Astrocyte of the cerebellum (primary cell): ENCODE measurements at regions not wholly inside any gene's neighbourhood (a gene's known extent, or its start where the extent isn't known, plus 50 kb on each side); places are given as distances from the start of the nearest gene placed in this dataset.

Source experiments
- DNase-seq: peaks from one replicate; pipeline ENCODE4 v3.0.0-alpha.2; 2011; ENCODE audit warnings: low read depth
- H3K4me3 ChIP-seq: 2 replicates; pipeline ENCODE4 v1.5.1; 2011; ENCODE audit warnings: mild to moderate bottlenecking, low read depth, low read length, moderate library complexity
- CTCF ChIP-seq: IDR thresholded peaks from 2 replicates; pipeline ENCODE4 v1.5.1; 2012; ENCODE audit warnings: low read length, low read depth, moderate library complexity, mild to moderate bottlenecking; ENCODE audit errors: missing control alignments
- in situ Hi-C: cut with HindIII; loops from 2 replicates; pipeline ENCODE4 v1.10.0; 2017; ENCODE audit warnings: low sequenced_read_pairs

GRCh38 chr10:4102802-4103344, 317.9 kb upstream of the KLF6 start:
- DNase-seq: no peak
- no peak for TF ChIP-seq CTCF
- H3K4me3 ChIP-seq: no peak overlapping the region
- in situ Hi-C loops: no loop called here

- no peak overlapping the region for H3K4me3 ChIP-seq
- no peak for TF ChIP-seq CTCF
- in situ Hi-C loops: no loop called here
- no peak for DNase-seq
These were observed 317.1 kb upstream of the KLF6 start for GRCh38 chr10:4101918-4102654.

GRCh38 chr10:4100380-4100779, 315.4 kb upstream of the KLF6 start:
- TF ChIP-seq CTCF: no peak
- in situ Hi-C loops: no loop called here
- no peak overlapping the region for H3K4me3 ChIP-seq
- DNase-seq: no peak

GRCh38 chr10:4099202-4099601, 314.2 kb upstream of the KLF6 start:
- H3K4me3 ChIP-seq: no peak overlapping the region
- no peak for TF ChIP-seq CTCF
- DNase-seq: no peak
- in situ Hi-C loops: no loop called here

- TF ChIP-seq CTCF: no peak
- DNase-seq: no peak
- H3K4me3 ChIP-seq: no peak overlapping the region
- in situ Hi-C loops: no loop called here
These were observed 310.3 kb upstream of the KLF6 start for GRCh38 chr10:4095166-4095917.

GRCh38 chr10:4094751-4095150, 309.7 kb upstream of the KLF6 start:
- DNase-seq: no peak
- no peak for TF ChIP-seq CTCF
- in situ Hi-C loops: no loop called here
- no peak overlapping the region for H3K4me3 ChIP-seq
